Mesenchymal stem cell (in vitro differentiated cells and primary cell): ENCODE measurements at regions not wholly inside any gene's neighbourhood (a gene's known extent, or its start where the extent isn't known, plus 50 kb on each side); places are given as distances from the start of the nearest gene placed in this dataset.

ENCODE experiments used
- DNase-seq: peaks from one replicate; pipeline ENCODE4 v3.0.0-alpha.2; 2013
- H2AFZ ChIP-seq: one replicate; pipeline ENCODE4 v1.6.1; 2013; ENCODE audit warnings: low read depth, mild to moderate bottlenecking, control low read depth, inconsistent platforms, low read length, moderate library complexity
- H2AK5ac ChIP-seq: 2 replicates; pipeline ENCODE4 v1.6.1; 2013; ENCODE audit warnings: low read length, moderate library complexity, mild to moderate bottlenecking, inconsistent platforms; ENCODE audit not compliant: severe bottlenecking
- H2BK120ac ChIP-seq: one replicate; pipeline ENCODE4 v1.6.1; 2013; ENCODE audit warnings: low read depth, mild to moderate bottlenecking, inconsistent platforms, low read length, moderate library complexity
- H2BK12ac ChIP-seq, 2 experiments: one replicate each; pipeline ENCODE4 v1.6.1; 2013; ENCODE audit warnings: inconsistent platforms in 2 of 2, low read length in 2 of 2, mild to moderate bottlenecking in 2 of 2, moderate library complexity in 2 of 2, control low read depth in 1 of 2
- H2BK15ac ChIP-seq: one replicate; pipeline ENCODE4 v1.6.1; 2013; ENCODE audit warnings: mild to moderate bottlenecking, low read depth, inconsistent platforms; ENCODE audit not compliant: poor library complexity, severe bottlenecking
- H2BK5ac ChIP-seq: 2 replicates; pipeline ENCODE4 v1.6.1; 2013; ENCODE audit warnings: low read depth, mild to moderate bottlenecking, low read length, control low read depth, inconsistent platforms; ENCODE audit not compliant: poor library complexity, severe bottlenecking
- H3K14ac ChIP-seq, 2 experiments: one replicate each; pipeline ENCODE4 v1.6.1; 2013; ENCODE audit warnings: inconsistent platforms in 2 of 2, low read length in 2 of 2, control low read depth in 1 of 2, mild to moderate bottlenecking in 1 of 2, moderate library complexity in 1 of 2
- H3K18ac ChIP-seq, 2 experiments: one replicate each; pipeline ENCODE4 v1.6.1; 2013; ENCODE audit warnings: inconsistent platforms in 2 of 2, low read length in 2 of 2, control low read depth in 1 of 2, low read depth in 1 of 2, mild to moderate bottlenecking in 1 of 2
- H3K23ac ChIP-seq, 2 experiments: one replicate each; pipeline ENCODE4 v1.6.1; 2013; ENCODE audit warnings: inconsistent platforms in 2 of 2, low read length in 2 of 2, mild to moderate bottlenecking in 2 of 2, moderate library complexity in 2 of 2, control low read depth in 1 of 2
- H3K27ac ChIP-seq: 2 replicates; pipeline ENCODE4 v1.5.1; 2013; ENCODE audit warnings: mild to moderate bottlenecking, moderate library complexity, low read length, control low read depth, inconsistent platforms; ENCODE audit not compliant: poor library complexity, severe bottlenecking
- H3K27me3 ChIP-seq, 2 experiments: 2 replicates each; pipeline versions ENCODE4 v1.6.1 to v1.7.0; 2013; ENCODE audit warnings: low read length in 2 of 2, mild to moderate bottlenecking in 2 of 2, moderate library complexity in 2 of 2, control low read depth in 1 of 2, inconsistent platforms in 1 of 2; ENCODE audit not compliant: control insufficient read depth in 1 of 2, insufficient read depth in 1 of 2
- H3K36me3 ChIP-seq, 2 experiments: 2 replicates each; pipeline versions ENCODE4 v1.6.1 to v1.7.0; 2013; ENCODE audit warnings: low read length in 2 of 2, control low read depth in 1 of 2, inconsistent platforms in 1 of 2, low read depth in 1 of 2, mild to moderate bottlenecking in 1 of 2; ENCODE audit not compliant: insufficient read depth in 2 of 2, control insufficient read depth in 1 of 2
- H3K4ac ChIP-seq, 2 experiments: one replicate each; pipeline ENCODE4 v1.6.1; 2013; ENCODE audit warnings: inconsistent platforms in 2 of 2, low read length in 2 of 2, mild to moderate bottlenecking in 2 of 2, moderate library complexity in 2 of 2, control low read depth in 1 of 2, low read depth in 1 of 2
- H3K4me1 ChIP-seq: 2 replicates; pipeline ENCODE4 v1.6.1; 2013; ENCODE audit warnings: low read depth, low read length, control low read depth; ENCODE audit not compliant: control insufficient read depth, insufficient read depth
- H3K4me2 ChIP-seq: 2 replicates; pipeline ENCODE4 v1.6.1; 2013; ENCODE audit warnings: low read length, mild to moderate bottlenecking, inconsistent platforms; ENCODE audit not compliant: poor library complexity, severe bottlenecking
- H3K4me3 ChIP-seq, 2 experiments: 2 replicates each; pipeline versions ENCODE4 v1.5.1 to v1.7.0; 2013; ENCODE audit warnings: low read length in 2 of 2, mild to moderate bottlenecking in 2 of 2, control low read depth in 1 of 2, low read depth in 1 of 2; ENCODE audit not compliant: insufficient read depth in 1 of 2
- H3K79me1 ChIP-seq: replicated peaks from 2 replicates; pipeline ENCODE4 v1.6.1; 2013; ENCODE audit warnings: mild to moderate bottlenecking, control low read depth, low read length, inconsistent platforms; ENCODE audit not compliant: poor library complexity, severe bottlenecking
- H3K9ac ChIP-seq: 2 replicates; pipeline ENCODE4 v1.7.0; 2013; ENCODE audit warnings: mild to moderate bottlenecking, low read length, moderate library complexity
- H3K9me3 ChIP-seq: 2 replicates; pipeline ENCODE4 v1.7.0; 2013; ENCODE audit warnings: mild to moderate bottlenecking, low read length; ENCODE audit not compliant: control insufficient read depth
- H4K8ac ChIP-seq: one replicate; pipeline ENCODE4 v1.6.1; 2013; ENCODE audit warnings: inconsistent platforms, mild to moderate bottlenecking, low read length, moderate library complexity
- H4K91ac ChIP-seq: one replicate; pipeline ENCODE4 v1.6.1; 2013; ENCODE audit warnings: mild to moderate bottlenecking, low read length, inconsistent platforms
- WGBS: methylation state at CpG from one replicate; pipeline ENCODE4 v1.1.7; 2013; ENCODE audit warnings: mixed read lengths; 5-methylcytosine and 5-hydroxymethylcytosine counted together

GRCh38 chr4:110778521-110778920 lies 155.6 kb upstream of the PITX2 start:
- Histone ChIP-seq H3K4me1 (no peaks in the 10 kb centered on the region), H3K36me3 (no peaks in the 10 kb centered on the region), H4K8ac (no peak overlapping the region), H3K18ac (no peak overlapping the region), H3K9ac (no peak overlapping the region), H2AK5ac (no peak overlapping the region), H2BK12ac (no peak overlapping the region), H3K4ac (no peak overlapping the region), H2BK120ac (no peak overlapping the region), H2BK5ac (no peak overlapping the region), H3K4me3 (no peak overlapping the region), H2BK15ac (no peak overlapping the region), H3K79me1 (no peaks in the 10 kb centered on the region), H4K91ac (no peak overlapping the region), H3K9me3 (no peaks in the 10 kb centered on the region), H3K23ac (no peak overlapping the region), H3K4me2 (no peak overlapping the region), H3K14ac (no peak overlapping the region), H3K27me3 (no peaks in the 10 kb centered on the region), H2AFZ (no peak overlapping the region), H3K27ac (no peak overlapping the region)
- DNase-seq, result peak; percentile 58
- WGBS, result 67% methylated on average over 2 of the region's 2 CpGs

DNA sequence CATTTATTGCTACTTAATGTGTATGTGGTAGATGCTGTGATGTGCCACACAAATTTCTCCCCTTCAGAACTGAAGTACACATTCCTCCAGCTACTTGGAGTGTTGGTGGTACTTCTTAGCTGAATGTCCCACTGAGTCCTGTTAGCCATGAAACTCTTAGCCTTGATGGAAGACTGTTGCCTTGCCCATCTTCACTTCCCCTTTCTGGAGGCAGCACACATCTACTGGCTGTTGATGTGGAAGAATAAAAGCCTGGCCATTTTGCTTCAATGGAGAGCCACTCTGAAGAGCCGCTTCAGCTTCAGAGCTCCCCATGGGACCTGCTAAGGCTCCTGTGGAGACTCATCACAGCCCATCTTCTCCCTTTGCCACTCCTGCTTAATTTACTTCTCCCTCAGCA lies 157.7 kb upstream of the PITX2 start:
- H2BK5ac ChIP-seq, result no peak overlapping the region
- H4K8ac ChIP-seq, result no peak overlapping the region
- no peak overlapping the region for H3K18ac ChIP-seq
- no peaks in the 10 kb centered on the region for H3K36me3 ChIP-seq
- no peak overlapping the region for H2AK5ac ChIP-seq
- H3K27me3 ChIP-seq, result no peaks in the 10 kb centered on the region
- H3K14ac ChIP-seq, result no peak overlapping the region
- no peak overlapping the region for H3K4me3 ChIP-seq
- no peak overlapping the region for H2BK12ac ChIP-seq
- WGBS, result 100% methylated on average over 1 of the region's 1 CpG
- no peak overlapping the region for H3K27ac ChIP-seq
- no peaks in the 10 kb centered on the region for H3K4me1 ChIP-seq
- no peak overlapping the region for H3K23ac ChIP-seq
- no peak overlapping the region for H3K4me2 ChIP-seq
- H2BK15ac ChIP-seq, result no peak overlapping the region
- no peak overlapping the region for H2AFZ ChIP-seq
- H2BK120ac ChIP-seq, result no peak overlapping the region
- no peak overlapping the region for H4K91ac ChIP-seq
- no peaks in the 10 kb centered on the region for H3K9me3 ChIP-seq
- H3K9ac ChIP-seq, result no peak overlapping the region
- DNase-seq, result no peak
- no peak overlapping the region for H3K4ac ChIP-seq
- H3K79me1 ChIP-seq, result no peaks in the 10 kb centered on the region

DNA sequence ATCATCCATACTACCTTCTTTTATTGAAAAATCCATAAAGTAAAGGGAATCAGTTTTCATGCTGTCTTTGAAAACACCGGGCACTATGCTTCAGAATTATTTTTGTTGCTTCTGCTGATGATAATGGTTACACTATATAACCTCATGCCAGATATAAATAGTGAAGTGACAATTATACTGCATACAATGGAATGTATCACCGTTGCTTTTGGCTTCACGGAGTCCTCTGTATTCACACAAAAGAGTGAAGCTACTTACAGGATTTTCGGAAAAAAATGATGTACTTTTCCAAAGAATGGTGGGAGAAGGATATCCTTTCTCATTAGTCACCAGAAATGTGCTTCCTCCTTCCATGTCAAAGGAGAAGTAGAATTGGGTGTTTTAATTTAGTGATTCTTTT lies 159.1 kb upstream of the PITX2 start:
- Histone ChIP-seq H4K8ac (no peak overlapping the region), H3K4me2 (no peak overlapping the region), H2BK12ac (no peak overlapping the region), H2BK120ac (no peak overlapping the region), H3K27ac (no peak overlapping the region), H2AK5ac (no peak overlapping the region), H3K4ac (no peak overlapping the region), H2AFZ (no peak overlapping the region), H2BK5ac (no peak overlapping the region), H3K27me3 (no peaks in the 10 kb centered on the region), H3K9ac (no peak overlapping the region), H3K18ac (no peak overlapping the region), H3K79me1 (no peaks in the 10 kb centered on the region), H3K4me3 (no peak overlapping the region), H3K4me1 (no peaks in the 10 kb centered on the region), H3K9me3 (no peaks in the 10 kb centered on the region), H2BK15ac (no peak overlapping the region), H3K23ac (no peak overlapping the region), H3K14ac (no peak overlapping the region), H4K91ac (no peak overlapping the region), H3K36me3 (no peaks in the 10 kb centered on the region)
- WGBS, result 92% methylated on average over 3 of the region's 4 CpGs
- no peak for DNase-seq

- no peak overlapping the region for H3K4ac ChIP-seq
- no peaks in the 10 kb centered on the region for H3K79me1 ChIP-seq
- whole genome bisulfite sequencing, result 80% methylated on average over 2 of the region's 4 CpGs
- H3K4me1 ChIP-seq, result no peaks in the 10 kb centered on the region
- H3K36me3 ChIP-seq, result no peaks in the 10 kb centered on the region
- H4K8ac ChIP-seq, result no peak overlapping the region
- DNase-seq, result no peak
- H2BK12ac ChIP-seq, result no peak overlapping the region
- H2BK5ac ChIP-seq, result no peak overlapping the region
- H2BK120ac ChIP-seq, result no peak overlapping the region
- H3K18ac ChIP-seq, result no peak overlapping the region
- H4K91ac ChIP-seq, result no peak overlapping the region
- H3K14ac ChIP-seq, result no peak overlapping the region
- no peak overlapping the region for H2AK5ac ChIP-seq
- H2BK15ac ChIP-seq, result no peak overlapping the region
- no peak overlapping the region for H3K4me3 ChIP-seq
- H2AFZ ChIP-seq, result no peak overlapping the region
- no peak overlapping the region for H3K23ac ChIP-seq
- H3K9ac ChIP-seq, result no peak overlapping the region
- H3K9me3 ChIP-seq, result no peaks in the 10 kb centered on the region
- no peak overlapping the region for H3K4me2 ChIP-seq
- no peaks in the 10 kb centered on the region for H3K27me3 ChIP-seq
- H3K27ac ChIP-seq, result no peak overlapping the region
Measured at GRCh38 chr4:110787109-110787508, 164.2 kb upstream of the PITX2 start.
